NCI-H1417 treated with DMSO at 0.1 percent for 48 hours (cell line): ENCODE measurements at regions not wholly inside any gene's neighbourhood (a gene's known extent, or its start where the extent isn't known, plus 50 kb on each side); places are given as distances from the start of the nearest gene placed in this dataset.
A peak's percentile ranks its signal among the peaks of the same experiment; 100 is the strongest.
"Not testable (repeated sequence)": the region's sequence is repeated elsewhere in the genome, so short reads cannot be mapped to it uniquely, and the experiment has no call there.

Experiments
- DNase-seq: peaks from one replicate; lab custom pipeline; 2025; lab: John Stamatoyannopoulos, UW

- DNase-seq, result no peak
Measured at GRCh38 chr21:31609081-31609480, 50.4 kb upstream of the SOD1 start.

DNA sequence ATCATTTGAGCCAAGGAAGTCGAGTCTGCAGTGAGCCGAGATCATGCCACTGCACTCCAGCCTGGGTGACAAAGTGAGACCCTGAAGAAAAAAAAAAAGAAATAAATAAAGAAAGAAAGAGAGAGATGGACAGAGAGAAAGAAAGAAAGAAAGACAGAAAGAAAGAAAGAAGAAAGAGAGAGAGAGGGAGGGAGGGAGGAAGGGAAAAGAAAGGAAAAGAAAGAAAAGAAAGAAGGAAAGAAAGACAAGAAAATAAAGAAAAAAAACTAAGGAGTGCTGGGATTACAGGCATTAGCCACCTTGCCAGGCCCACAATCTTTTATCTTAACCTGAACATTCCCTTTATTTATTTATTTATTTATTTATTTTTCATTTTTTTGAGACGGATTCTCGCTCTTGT, 51.7 kb upstream of the SOD1 start:
- no peak for DNase-seq

DNA sequence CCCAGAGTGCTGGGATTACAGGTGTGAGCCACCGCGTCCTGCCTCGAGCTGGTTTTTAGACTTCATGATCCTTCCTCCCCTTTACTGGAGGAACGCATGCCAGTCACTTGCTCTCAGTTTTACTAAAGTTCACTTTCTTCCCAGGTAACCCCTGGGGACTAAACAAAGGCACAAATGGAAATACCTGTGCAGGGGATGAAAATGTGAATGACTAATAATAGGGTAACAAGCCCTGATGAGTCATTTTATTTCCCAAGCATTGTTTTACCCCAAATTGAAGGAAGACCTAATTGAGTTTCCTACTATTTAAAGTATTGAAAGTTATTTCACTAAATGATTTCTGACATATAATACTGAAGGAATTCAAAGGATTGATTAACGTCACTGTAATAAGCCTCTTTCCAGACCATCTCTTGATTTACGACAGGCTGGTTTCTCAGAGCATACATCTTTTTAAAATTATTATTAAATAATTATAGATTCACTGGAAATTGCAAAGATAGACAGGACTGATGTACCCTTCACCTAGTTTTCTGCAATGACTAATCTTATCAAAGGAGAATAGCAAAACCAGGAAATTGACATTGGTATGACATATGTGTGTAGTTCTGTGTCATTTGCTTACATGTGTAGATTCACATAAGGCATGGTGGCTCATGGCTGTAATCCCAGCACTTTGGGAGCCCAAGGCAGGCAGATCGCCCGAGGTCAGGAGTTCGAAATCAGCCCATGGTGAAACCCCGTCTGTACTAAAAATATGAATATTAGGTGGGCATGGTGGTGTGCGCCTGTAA, 53.2 kb upstream of the SOD1 start:
- DNase-seq, result no peak

DNA sequence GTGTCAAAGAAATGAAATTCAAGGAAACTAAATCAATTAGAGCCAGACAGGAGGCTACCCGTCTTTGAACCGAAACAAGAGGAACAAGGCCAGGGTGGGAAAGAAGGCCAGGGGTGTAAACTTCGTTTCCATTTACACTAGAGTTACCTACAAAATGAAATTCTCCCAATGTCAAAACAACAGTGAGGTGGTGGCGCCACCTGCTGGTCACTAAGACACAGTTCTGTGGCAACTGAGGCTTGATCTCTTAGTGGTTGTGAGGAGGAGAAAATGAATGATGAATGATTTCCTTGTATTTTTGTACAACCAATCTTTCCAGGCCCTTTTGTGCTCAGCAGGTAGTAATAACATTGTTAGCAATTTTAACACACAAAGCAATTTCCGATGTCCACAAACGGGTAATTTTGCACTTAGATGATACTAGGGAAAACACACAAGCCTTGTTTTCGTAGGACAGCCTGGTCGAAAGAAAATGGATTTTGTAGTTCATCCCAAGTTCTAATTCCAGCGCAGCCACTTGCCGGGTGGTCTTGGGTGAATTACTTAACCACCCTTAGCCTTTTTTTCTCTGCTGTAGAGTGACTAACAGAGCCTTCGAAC, 54.8 kb upstream of the SOD1 start:
- peak; percentile 57 for DNase-seq

DNA sequence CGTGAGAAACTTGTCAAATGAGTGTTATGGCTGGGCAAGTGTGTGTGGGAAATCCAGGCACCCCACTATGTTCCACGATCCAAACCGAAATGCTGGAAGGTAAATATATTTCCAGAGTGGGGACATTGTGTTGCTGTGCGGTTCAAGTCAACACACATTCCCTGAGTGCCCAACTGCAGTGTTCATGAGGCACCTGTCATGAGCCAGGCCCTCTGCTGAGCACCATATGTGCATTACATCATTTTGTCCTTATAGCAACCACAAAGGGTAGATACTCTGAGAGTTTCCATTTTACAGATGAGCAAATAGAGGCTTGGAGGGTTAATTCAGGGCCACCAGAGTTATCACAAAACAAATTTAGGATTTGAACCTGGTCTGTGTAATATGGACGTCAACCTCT, 59.9 kb upstream of the SOD1 start:
- DNase-seq, result no peak

DNA sequence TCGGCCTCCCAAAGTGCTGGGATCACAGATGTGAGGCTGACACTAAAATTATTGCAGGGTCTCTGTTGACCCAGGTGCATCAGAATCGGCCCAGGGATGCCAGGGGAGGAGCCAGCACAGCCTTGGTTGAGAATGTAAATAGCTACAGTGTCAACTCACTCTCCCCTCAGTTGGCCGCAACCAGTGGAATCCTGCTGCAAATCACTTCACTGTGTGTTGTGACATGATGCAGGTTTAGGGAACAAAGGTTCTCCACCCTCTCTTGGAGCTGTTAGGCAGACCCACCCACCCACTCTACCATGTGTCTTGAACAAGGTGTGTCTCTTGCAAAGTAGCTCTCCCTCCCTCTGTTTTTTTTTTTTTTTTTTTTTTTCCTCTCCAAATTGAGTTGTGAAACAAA, 60.5 kb upstream of the SOD1 start:
- DNase-seq, result no peak

GRCh38 chr21:31597683-31598082, 61.8 kb upstream of the SOD1 start:
- DNase-seq, result no peak

DNA sequence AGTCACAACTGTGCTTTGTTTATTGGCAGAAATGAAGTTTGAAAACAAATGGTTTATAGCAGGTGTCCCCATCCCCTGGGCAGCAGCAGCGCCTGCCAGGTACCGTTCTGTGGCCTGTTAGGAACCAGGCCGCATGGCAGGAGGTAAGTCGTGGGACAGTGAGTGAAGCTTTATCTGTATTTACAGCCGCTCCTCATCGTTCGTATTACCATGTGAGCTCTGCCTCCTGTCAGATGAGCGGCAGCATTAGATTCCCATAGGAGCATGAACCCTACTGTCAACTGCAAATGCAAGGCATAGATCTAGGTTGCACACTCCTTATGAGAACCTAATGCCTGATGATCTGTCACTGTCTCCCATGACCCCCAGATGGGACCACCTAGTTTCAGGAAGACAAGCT, 63.4 kb upstream of the SOD1 start:
- DNase-seq, result no peak

DNA sequence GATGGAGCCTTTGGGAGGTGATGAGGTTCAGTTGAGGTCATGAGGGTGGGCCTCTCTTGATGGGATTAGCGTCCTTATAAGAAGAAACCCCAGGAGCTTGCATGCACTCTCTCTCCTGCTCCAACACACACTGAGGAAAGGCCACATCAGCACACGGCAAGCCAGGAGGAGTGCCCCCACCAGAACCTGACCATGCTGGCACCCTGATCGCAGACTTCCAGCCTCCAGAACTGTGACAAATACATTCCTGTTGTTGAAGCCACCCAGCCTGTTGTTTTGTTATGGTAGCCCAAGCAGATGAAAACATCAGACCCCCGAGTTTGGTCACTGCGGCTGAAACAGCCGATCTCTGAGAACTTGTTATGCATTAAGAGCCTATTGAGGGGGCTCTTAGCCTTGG, 64.8 kb upstream of the SOD1 start:
- DNase-seq, result no peak

- DNase-seq, result no peak
Measured at GRCh38 chr21:31594279-31594678, 65.2 kb upstream of the SOD1 start.

DNA sequence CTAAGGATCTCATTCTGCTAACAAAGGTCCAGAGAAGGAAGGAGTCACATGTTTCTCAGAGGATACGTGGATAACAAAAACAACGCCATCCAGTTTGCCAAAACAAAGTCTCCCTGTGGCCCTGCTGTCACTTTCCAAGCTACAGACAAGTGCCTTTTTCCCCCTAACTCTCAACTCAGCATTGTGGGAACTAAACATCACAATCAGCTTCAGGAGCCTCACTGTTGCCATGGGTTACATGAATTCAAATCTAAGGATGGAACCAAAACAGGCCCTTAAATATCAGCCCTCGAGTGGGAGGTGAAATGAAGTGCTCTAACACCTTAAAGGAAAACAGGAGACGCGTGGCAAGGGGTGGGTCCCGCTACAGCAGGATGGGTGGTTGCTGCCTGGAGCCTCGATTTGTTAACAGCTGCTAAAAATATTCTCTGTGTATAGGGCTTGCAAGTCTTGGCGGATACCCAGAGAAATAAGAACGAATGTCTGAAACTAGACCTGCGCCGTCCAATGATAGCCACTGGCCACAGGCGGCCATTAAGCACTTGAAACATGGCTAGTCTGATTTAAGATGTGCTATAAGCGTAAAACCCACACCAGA, 66.4 kb upstream of the SOD1 start:
- DNase-seq, result no peak

- DNase-seq, result no peak
Measured at GRCh38 chr21:31592516-31592915, 67.0 kb upstream of the SOD1 start.

- no peak for DNase-seq
Measured at GRCh38 chr21:31589820-31590219, 69.7 kb upstream of the SOD1 start.

GRCh38 chr21:31586118-31586517, 73.4 kb upstream of the SOD1 start:
- DNase-seq, result no peak

DNA sequence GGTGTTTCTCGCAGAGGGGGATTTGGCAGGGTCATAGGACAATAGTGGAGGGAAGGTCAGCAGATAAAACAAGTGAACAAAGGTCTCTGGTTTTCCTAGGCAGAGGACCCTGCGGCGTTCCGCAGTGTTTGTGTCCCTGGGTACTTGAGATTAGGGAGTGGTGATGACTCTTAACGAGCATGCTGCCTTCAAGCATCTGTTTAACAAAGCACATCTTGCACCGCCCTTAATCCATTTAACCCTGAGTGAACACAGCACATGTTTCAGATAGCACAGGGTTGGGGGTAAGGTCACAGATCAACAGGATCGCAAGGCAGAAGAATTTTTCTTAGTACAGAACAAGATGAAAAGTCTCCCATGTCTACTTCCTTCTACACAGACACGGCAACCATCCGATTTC, 75.6 kb upstream of the SOD1 start:
- DNase-seq, result not testable (repeated sequence)

DNA sequence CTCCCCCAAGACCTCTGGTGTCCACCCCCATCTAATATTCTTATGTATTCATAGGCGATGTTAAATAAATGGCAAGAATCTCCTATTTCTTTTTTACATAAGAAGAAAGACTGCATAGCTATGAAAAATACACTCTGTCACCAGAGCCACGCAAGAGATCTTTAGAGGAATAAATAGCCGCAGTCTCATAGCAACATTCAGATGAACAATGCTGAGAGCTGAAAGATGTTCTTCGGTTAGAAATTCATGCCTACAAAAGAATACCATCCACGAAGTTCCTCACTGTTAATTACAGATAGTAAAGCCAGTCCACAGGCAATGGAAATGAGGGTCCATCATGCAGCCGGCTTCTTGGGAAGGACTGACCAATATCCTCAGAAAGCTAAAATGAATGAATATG, 76.0 kb upstream of the SOD1 start:
- DNase-seq, result no peak

DNA sequence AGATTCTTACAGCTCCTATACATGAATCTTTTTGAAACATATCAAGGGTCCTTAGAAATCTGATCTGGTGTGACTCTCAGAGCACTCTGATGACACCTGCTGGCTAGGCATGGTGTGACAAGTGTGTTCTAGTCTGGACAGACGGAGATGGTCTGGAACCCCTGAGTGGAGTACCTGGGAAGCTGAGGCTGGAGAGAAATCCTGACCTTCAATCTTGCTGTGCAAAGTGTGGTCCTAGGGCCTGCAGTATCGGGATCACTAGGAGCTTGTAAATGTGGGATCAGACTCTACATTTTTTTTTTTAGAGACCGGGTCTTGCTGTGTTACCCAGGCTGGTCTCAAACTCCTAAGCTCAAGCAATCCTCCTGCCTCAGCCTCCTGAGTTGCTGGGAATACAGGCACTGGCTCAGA, 78.6 kb upstream of the SOD1 start:
- no peak for DNase-seq

- no peak for DNase-seq
Measured at GRCh38 chr21:31577271-31577670, 82.2 kb upstream of the SOD1 start.

GRCh38 chr21:31576428-31576827, 83.1 kb upstream of the SOD1 start:
- DNase-seq, result no peak

GRCh38 chr21:31573217-31573616, 86.3 kb upstream of the SOD1 start:
- no peak for DNase-seq

GRCh38 chr21:31571879-31572278, 87.6 kb upstream of the SOD1 start:
- DNase-seq, result no peak

- no peak for DNase-seq
Measured at GRCh38 chr21:31570824-31571566, 88.5 kb upstream of the SOD1 start.

GRCh38 chr21:31566611-31567010, 92.9 kb upstream of the SOD1 start:
- DNase-seq, result no peak
